ENCODE measurements at regions not wholly inside any gene's neighbourhood (a gene's known extent, or its start where the extent isn't known, plus 50 kb on each side); places are given as distances from the start of the nearest gene placed in this dataset.
A peak's percentile ranks its signal among the peaks of the same experiment; 100 is the strongest.

DNA sequence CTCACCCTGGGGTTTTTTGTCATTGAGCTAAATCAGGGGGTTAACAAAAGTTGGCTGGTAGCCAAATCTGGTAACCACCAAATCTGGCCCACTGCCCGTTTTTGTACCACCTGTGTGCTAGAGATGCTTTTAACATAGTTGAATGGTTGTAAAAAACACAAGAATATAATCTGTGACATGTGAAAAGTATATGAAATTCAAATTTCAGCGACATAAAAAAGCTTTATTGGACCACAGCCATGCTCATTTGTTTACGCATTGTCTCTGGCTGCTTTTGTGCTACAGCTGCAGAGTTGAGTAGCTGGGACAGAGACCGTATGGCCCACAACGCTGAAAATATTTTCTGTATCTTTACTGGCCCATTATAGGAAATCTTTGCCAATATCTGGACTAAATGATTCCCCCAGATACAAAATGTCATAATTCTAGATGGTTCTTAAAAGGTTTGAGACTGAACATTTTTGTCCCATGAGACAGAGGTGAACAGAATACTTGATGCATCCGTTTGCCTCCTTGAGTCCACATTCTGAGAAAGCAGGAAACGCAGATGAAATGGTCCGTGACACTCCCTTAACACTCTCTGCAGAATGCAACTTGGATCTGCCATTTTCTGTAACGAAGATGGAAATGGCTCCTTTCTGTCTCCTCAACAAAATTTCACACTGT lies 120.9 kb upstream of the PDZRN3 start:
- no peak for DNase-seq (ENCODE audit: low read depth)

DNA sequence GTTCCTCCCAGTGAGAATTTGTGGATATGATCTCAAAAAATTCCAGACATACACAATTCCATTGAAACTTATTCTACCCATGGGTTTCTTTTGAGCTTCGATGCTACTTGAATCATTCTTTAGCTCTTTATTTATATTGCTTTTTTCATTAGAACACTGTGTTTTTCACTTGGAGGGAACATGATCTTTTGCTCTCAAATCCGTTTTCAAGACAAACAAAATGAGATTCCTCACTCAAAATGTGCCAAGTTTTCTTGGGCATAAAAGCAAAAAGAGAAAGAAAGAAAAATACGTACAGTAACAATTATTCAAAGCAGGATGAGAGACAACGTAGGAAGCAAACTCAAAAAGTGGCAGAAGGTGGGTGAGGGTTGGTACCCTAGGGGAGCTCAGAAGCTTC lies 118.8 kb upstream of the PDZRN3 start:
- peak; percentile 46 for DNase-seq (ENCODE audit: low read depth)

DNA sequence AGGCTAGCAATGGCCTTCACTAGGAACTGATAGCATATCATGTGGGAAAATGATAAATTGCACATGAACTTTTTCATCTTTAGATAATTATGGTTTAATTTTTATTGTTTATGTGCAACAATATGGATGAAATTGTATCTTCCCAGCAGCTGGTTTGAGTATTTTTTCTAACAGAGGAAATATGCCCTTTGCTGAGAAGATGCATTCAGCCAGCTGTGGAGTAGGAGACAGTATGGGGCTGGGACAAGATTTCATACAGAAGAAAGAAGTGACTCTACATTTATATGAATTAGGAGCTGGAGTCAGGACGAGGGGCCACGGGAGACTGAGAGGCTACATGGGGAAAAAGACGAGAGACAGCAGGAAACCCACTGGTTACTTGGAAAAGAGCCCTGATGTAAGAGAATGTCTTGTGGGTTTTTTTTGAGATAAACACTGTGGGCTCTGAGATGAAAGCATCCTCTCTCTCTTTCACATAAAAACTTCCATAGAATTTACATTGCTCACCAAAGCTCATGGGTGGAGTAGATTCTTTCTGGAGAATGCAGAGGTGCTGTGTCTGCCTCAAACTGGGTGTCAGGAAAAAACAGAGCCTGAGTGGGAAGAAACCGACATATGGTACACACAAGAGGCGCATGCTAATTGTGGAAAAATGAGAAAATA lies 115.2 kb upstream of the PDZRN3 start:
- no peak for DNase-seq (ENCODE audit: low read depth)

DNA sequence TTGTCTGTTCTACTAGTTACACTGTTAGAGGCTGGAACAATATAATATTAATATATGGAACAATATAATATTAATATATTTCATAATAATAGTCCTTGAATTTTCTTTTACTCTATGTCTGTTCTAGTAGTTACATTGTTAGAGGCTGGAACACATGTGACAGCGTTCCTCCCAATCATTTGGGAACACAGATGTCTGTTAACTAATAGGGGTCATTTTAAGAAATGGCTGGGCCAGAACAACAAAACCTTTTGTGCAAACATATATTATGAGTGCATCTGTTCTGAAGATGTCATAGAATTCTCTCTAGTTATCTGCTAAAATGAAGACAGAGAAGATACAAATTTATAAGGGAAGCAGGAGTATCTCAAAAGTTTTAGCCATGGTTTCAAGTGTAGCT lies 114.0 kb upstream of the PDZRN3 start:
- DNase-seq (ENCODE audit: low read depth) = no peak

DNA sequence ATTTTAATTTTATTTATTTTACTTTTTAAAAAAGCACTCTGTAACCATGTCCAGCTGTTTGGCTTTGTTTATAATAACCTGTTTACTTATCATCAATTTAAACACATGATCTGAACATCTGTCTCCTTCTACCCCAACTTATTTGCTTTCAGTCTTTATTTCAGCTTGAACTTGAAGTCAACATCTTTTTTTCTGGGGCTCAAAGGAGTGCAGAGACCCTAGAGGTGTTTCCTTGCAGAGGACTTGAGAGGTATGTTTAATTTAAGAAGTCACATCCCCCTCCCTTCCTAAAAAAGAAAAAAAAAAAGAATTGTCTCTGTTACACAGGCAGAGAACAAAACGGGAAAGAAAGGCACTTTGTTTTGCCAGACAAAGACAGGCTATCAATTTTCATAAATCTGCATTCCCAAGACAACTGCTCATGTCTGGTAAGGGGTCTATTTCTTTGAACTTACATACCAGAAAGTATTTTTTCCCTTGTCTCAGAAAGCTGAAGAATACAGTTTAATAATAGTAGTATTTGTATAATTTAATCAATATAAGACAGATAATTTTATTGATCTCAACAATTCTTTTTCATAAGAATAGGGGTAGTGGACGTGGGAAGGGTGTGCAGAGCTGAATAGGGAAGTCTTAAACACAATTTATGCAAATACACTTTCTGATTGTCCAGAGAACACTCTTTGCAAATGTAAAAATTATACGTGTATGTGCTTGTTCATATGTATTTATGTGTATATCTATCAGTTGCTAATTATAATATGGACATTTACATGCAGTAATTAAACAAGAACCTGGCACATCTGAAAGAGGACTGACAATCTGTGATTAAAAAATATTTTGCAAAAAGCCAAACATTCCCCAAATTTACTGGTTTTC lies 109.7 kb upstream of the PDZRN3 start:
- DNase-seq (ENCODE audit: low read depth) = no peak

DNA sequence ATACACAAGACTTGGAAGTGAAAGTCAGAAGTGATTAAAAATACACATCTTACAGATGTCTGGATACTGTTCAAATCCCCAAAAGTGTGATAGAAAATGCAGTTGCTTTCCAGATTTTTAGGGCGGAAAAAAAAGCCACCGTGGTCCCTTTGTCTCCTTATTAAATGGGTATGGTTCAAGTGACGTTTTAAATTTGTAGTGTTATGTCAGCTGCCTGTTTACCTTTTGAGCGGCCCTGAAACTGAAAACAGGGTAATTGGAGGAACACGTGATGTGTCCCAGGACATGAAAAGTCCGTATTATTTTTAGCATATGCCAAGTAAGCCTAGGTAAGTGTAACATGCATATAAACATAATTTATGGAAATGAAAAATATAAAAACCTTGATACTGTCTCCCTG lies 109.0 kb upstream of the PDZRN3 start:
- DNase-seq (ENCODE audit: low read depth) = no peak

DNA sequence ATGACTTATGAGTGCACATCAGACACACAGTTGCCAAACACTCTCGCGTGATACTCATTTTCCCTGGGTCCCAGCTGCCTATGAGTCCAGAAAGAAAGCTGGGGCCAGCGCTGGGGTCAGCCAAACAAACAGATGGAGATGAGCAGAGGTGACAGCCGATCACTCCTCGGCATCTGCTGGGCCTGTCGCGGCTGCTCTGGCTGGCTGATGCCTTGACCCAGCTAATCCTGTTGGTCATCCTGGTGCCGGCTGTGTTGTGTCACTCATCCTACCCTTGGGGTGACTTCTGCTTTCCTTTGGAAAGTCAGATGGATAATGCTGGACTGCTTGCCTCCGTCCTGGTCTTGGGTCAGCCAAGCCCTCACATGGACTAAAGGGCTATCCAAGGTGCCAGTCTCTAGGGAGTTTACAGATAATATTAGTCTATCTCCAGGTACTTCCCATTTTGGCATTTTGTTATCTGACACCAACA lies 105.3 kb upstream of the PDZRN3 start:
- DNase-seq (ENCODE audit: low read depth) = peak; percentile 41

DNA sequence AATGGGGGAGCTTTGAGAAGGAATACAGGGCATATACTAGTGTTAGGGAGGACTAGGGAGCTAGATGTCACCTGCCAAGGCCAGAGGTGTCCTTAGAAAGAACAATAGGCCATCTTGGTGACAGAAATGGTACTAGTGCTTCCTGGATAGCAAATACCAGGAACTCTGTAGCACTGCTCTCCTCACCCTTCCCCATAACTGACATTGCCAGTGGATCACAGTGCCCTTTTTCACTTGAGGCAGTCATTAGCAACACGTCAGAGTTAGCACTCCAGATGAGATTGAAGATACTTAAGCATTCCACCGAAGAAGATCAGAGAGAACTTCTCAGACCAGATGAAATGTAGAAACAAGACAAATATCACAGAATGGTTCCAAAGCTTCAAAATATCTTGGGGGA lies 103.1 kb upstream of the PDZRN3 start:
- no peak for DNase-seq (ENCODE audit: low read depth)

DNA sequence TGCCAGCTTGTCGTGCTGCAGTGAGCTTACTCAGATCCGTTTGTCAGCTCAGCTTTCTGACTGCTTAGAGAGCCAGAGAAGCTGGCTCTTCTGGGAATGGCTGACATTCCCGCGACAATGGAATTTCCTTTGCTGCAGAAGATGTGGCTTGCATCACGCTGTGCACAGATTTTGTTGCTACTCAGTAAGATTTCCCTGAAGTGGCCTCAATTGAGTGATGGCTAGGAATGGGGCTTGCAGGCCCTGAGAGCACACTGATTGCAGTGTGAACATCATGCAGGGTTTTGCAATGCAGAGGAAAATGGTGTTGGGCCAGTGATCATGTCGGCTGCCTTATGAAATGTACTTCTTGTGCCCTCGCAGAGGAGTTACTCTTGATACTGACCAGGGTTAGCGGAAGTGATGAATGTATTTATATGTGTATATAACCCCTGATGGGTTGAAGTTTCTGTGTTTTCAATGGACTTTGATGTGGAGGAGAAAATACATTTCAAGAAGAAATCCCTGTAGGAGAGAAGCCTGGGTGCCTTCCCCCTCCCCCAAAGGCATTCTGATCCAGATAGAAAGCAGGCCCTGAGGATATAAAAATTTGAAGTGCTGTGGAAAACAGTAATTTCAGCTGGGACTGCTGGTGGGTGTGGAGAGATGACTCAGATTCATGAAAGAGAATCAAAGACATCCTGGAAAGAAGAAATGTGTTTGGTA lies 102.5 kb upstream of the PDZRN3 start:
- peak; percentile 98 for DNase-seq (ENCODE audit: low read depth)

DNA sequence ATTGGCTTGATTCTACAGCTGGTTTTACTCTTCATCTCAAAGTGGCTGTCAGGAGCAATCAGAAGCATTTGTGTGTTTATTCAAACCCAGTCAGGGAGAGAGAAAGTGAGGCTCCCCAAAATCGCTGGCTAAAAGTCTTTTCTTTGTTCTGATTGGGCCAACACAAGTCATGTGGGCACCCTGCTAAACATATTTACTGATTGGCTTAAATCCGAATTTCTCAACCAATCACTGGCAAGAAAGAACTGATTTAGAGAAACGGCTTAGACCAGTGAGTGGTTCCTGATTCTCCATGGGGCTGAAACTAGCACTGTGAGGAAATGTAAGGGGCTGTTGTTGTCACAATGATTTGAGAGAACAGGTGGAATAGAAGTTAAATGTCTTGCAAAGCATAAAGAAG lies 98.9 kb upstream of the PDZRN3 start:
- no peak for DNase-seq (ENCODE audit: low read depth)

DNA sequence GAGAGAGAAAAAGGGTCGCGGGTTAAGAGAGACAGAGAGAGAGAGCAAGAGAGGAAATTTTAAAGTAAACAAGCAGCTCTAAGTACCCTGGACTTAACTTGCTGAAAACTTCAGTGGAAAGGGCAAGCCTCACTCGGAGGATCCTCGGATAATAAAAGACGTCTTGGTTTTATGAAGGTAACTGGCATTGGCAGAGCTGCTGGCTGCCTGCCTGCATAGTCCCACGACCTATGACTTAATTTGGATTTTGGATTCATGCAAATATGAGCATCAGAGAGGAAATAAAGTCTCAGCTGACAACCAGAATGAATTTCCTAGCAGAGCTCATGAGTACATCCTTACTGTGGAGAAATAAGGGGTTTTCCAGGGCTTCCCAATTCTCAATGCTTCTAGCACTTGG lies 95.1 kb upstream of the PDZRN3 start:
- peak; percentile 78 for DNase-seq (ENCODE audit: low read depth)

DNA sequence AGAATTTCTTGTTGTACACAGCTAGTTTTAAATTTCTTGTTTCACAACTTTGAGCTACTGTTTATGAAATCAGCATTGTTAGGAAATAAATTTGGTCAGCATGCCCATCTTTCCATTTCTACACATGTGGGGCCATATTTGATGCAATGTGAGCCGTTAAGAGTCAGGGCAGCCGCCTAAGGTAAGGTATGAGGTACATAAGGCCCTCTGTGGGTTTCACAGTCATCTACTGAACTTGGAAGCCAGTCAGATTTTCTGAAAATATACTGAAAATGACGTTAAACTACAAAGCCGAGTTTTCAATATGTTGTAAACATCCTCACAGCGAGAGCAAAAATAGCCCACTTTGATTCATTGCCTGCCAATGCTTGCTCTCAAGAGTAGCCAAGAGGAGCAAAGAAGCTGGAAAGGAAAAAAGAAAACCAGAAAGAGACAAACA lies 94.7 kb upstream of the PDZRN3 start:
- peak; percentile 93 for DNase-seq (ENCODE audit: low read depth)

DNA sequence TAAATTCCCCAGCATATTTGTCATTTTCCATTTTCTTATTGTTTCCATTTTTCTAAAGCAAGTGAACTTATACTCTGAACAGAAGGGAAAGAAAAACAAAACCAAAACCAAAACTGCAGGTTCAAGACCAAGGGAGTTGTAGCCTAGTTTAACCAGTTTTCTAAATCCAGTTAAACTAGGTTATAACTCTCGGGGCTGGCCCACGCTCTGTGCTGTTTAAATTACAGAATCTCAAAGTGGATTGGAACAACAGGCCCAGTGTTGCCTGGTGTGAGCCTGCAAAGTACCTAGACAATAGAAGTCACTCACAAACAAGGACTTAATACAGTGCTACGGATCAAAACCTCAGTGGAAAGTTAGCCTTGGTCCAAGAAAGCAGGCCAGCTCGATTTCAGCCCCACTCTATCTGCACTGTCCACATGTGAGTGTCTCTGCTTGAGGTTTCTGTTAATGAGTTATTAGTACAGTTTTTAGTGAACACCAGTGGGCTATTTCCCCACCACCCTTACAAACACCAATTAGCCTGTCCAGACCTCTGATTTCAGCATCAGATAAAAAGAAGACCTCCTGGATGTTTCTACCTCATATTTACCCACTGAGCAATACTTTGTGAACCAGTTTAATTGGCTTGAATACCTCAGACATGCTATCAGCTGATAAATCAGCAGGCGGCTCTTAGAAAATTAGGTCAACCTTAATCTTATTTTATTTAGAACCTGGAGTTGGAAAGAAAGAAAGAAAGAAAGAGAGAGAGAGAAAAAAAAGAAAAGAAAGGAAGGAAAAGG lies 93.8 kb upstream of the PDZRN3 start:
- DNase-seq (ENCODE audit: low read depth) = no peak

DNA sequence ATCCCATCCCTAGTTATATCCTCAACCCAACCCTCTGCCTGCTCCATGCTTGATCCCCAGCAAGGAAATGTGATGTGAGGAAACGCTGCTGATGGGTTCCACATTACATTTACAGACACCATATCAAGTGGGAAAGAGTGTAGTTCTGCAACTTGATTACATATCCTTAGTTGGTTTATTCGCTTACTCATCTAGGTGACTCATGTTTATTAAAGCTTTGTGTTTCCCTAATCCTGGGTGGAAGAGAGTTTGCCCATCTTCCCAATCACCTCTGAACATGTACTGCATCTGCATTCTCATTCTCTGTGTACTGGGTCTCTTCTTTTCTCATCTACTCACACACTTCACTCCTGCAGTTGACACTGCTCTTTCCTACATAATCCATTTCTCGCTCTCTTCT lies 91.7 kb upstream of the PDZRN3 start:
- peak; percentile 26 for DNase-seq (ENCODE audit: low read depth)

DNA sequence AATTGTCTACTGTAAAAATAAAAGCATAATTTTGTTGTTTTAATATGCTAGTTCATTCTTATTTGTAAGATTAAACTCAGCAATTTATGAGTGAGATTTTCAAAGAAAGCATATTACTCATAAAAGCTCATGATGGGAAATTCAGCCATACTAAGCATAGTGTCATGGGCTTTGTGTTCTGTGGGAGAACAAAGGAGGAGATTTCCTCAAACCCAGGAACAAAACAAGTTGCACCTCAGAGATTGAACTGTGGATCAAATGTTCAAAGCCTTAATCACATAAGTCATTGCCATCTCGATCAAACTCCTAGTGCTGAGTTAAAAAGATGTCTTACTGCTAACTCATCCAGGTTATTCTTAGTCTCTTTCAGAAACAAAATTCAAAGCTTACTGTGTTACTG lies 85.6 kb upstream of the PDZRN3 start:
- no peak for DNase-seq (ENCODE audit: low read depth)

DNA sequence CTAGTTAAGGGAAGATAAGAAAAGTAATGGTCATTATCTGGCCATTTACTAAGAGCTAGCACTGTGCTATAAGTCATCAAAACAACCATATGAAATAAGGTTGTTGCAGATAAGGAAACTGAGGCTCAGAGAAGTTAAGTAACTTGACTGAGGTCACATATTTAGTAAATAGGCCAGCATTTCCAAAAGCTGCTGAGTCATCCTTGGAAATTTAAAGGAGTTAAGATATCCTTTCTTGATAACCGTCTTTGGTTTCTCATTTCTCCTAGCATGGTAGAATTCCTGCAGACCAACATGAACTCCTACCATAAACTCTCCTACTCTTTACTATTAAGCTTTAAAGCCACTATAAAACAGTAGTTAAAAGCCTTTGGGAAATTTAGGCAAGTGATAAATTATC lies 85.0 kb upstream of the PDZRN3 start:
- no peak for DNase-seq (ENCODE audit: low read depth)

DNA sequence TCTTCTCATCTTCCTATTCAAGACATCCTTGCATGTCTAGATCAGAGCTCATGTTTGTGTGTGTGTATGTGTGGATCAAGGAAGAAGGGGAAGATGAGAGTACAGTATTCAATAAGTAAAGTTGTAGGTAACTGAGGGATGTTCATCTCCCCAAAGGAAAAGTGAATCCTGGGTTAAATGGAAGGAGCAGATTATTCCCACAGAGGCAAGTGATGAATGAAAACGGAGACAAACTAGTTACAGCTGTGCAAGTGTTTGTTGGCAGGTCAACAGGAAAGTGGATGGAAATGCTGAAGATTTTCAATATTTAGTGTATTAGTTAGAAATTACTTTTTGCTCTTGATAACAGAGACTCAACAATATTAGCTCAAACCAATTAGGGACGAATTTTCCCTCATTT lies 84.2 kb upstream of the PDZRN3 start:
- DNase-seq (ENCODE audit: low read depth) = no peak

DNA sequence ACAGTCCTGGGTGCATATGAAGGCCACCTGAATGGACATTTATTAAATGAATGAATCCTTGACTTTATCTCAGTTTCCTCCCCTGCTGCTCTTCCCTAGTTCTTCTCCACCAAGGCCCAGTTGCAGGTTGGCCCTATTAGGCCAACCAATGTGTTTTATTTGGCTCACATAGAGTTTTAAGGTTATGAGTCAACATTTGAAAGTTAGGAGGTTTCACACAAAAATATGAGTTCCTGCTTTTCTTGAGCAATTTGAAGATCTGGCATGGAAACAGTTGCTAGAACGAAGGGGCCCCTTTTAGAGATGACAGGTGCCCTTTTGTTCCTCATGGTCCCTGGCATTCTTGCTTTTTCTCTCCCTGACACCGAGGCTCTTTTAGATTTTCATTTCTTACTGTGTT lies 83.0 kb upstream of the PDZRN3 start:
- peak; percentile 24 for DNase-seq (ENCODE audit: low read depth)

DNA sequence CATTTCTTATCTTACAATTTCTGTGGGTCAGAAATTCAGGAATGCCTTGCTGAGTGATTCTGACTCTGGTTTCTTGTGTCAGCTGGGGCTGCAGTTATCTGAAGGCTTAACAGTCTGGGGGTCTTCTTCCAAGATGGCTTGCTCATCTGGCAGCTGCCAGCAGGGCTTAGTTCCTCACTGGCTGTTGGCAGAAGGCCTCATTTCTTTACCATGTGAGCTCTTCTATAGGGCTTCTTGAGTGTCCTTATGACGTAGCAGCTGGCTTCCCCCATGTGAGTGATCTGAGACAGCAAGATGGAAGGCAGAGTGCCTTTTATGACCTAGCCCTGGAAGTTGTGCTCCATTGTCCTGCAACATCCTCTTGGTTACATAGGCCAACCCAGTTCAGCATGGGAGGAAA lies 82.0 kb upstream of the PDZRN3 start:
- DNase-seq (ENCODE audit: low read depth) = no peak

DNA sequence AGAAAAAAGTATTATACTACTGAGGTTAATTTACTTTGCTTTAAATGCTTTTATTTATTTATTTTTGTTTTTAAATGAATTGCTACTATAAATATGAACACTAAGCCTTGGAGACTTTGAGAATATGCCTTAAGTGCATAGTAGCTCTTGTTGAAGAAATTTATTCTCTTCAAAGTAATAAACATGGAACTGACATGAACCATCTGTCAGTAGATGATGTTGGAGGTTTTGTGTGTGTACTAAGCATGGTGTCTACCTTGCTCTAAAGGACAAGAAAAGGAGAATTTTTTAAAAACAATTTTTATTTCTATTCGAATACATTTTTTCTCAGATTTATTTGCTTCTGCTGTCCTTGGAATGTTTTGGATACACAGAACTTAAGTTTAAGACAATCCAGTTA lies 81.1 kb upstream of the PDZRN3 start:
- DNase-seq (ENCODE audit: low read depth) = no peak

DNA sequence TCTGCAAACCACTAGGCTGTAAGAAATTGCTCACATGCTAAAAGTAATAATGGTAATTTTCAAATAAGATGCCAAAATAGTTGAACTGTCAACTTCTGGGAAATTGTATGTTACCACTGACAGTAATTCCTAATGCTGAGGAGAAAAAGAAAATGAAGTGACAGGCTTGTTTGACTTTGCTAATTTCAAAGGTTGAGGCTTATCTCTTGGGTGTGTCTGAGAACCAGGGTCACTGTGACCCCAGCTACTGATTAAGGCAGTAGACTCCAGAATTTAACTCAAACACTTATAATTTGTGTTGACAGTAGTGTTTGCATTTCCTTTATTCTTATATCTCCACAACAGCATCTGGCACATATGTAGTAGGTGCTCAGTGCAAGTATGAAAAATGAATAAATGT lies 74.6 kb upstream of the PDZRN3 start:
- DNase-seq (ENCODE audit: low read depth) = no peak

DNA sequence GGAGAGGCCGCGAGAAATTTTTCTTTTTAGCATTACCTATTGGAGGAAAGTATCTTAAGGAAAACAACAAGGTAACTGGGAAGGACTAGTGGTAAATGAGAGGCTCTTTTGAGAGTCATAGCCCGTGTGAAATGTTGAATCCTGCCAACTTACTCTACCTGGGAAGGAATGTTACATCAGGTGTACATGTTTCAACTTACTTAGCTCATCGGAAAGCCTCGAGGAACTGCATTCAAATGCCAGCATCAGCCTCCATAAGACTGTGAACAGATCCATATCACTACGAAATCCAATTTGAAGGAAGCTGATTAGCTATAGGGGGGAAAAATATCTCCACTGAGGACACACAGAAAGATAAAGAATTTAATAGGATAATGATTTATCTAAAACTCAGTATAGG lies 72.3 kb upstream of the PDZRN3 start:
- DNase-seq (ENCODE audit: low read depth) = no peak

Measured in fibroblast of gingiva (primary cell).